ENCODE measurements at regions not wholly inside any gene's neighbourhood (a gene's known extent, or its start where the extent isn't known, plus 50 kb on each side); places are given as distances from the start of the nearest gene placed in this dataset.

DNA sequence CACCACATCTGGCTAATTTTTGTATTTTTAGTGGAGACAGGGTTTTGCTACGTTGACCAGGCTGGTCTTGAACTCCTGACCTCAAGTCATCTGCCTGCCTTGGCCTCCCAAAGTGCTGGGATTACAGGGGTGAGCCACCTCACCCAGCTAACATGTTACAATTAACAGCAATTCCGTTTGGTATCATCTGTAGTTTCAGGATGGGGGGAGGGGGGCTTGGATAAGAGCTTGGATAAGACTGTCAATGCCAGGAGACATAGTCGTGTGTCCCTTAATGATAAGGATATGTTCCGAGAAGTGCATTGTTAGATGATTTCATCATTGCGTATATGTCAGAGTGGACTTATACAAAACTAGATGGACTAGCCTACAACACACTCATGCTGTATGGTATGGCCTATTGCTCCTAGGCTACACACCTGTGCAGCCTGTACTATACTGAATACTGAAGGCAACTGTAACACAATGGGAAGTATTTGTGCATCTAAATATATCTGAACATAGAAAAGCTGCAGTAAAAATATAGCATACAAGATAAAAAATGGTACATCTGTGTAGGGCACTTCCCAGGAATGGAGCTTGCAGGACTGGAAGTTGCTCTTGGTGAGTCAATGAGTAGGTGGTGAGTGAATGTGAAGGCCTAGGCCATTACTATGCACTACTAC lies 103.9 kb upstream of the TNS3 start:
- no peaks in the 10 kb centered on the region for H3K27me3 ChIP-seq (replicated peaks in 1 of 4; ENCODE audit: control extremely low read depth in 1 of 4, control insufficient read depth in 3 of 4, insufficient read depth in 4 of 4, low read length in 3 of 4)
- no peak for TF ChIP-seq EZH2 (IDR thresholded peaks at IDR 0.05; ENCODE audit: borderline replicate concordance, insufficient read depth, low read depth, low read length, poor library complexity, severe bottlenecking)
- DNase-seq, result no peak
- no peak overlapping the region for H3K4me2 ChIP-seq (replicated peaks; ENCODE audit: low read depth, low read length, poor library complexity, severe bottlenecking)
- H4K20me1 ChIP-seq (ENCODE audit: control insufficient read depth, insufficient read depth, low read length, poor library complexity, severe bottlenecking), result no peaks in the 10 kb centered on the region
- no peaks in the 10 kb centered on the region for H3K9me3 ChIP-seq (ENCODE audit: control extremely low read depth in 1 of 3, control insufficient read depth in 2 of 3, insufficient read depth in 1 of 3, low read length in 2 of 3)
- Mint-ChIP-seq H3K27me3 (no peaks in the 10 kb centered on the region), H3K27ac (no peak overlapping the region), H3K4me3 (no peak overlapping the region), H3K9me3 (ENCODE audit: insufficient read depth) (no peaks in the 10 kb centered on the region), H3K4me1 (peaks cover 16% of the 10 kb centered on the region)
- ChIA-PET CTCF (interaction anchor here (1.5 kb wide), 1 partner anchor 18 kb away, joined by 4 read pairs; no protein-coding TSS in a partner anchor), POLR2A (no interaction called here)
- intact Hi-C loops (cut with micrococcal nuclease), result no loop called here
- H3K4me3 ChIP-seq (ENCODE audit: control extremely low read depth in 1 of 5, extremely low read depth in 1 of 5, insufficient read depth in 1 of 5, low read depth in 2 of 5, low read length in 4 of 5), result no peak overlapping the region
- no peak overlapping the region for H2AFZ ChIP-seq (ENCODE audit: insufficient read depth, low read depth, low read length, poor library complexity, severe bottlenecking)
- no peaks in the 10 kb centered on the region for H3K36me3 ChIP-seq (replicated peaks in 1 of 2; ENCODE audit: control extremely low read depth in 1 of 2, control insufficient read depth in 1 of 2, extremely low read depth in 1 of 2, insufficient read depth in 2 of 2, low read length in 1 of 2)
- no peaks in the 10 kb centered on the region for H3K4me1 ChIP-seq (ENCODE audit: control insufficient read depth in 2 of 2, insufficient read depth in 2 of 2, low read length in 2 of 2)
- WGBS (ENCODE audit: insufficient coverage), result 100% methylated on average over 2 of the region's 5 CpGs
- no peak overlapping the region for H3K9ac ChIP-seq (ENCODE audit: low read length)
- H3K79me2 ChIP-seq (ENCODE audit: control insufficient read depth, insufficient read depth, low read length), result no peaks in the 10 kb centered on the region
- no peak overlapping the region for H3K27ac ChIP-seq (ENCODE audit: low read length in 2 of 2)
- no peak for ATAC-seq (ENCODE audit: low read depth)

DNA sequence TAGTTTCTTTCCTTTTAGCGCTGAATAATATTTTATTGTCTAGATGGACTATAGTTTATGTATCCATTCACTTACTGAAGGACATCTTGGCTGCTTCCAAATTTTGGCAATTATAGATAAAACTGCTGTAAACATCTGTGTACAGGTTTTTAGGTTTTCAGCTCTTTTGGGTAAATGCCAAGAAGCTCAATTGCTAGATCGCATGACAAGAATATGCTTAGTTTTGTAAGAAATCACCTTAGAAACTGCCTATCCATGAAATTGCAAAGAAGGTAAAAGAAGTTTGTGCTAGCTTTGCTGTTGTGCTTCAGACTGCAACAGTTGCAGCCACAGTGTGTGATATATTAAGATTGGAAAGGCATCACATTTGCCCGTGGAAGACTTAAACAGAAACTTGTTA lies 103.2 kb upstream of the TNS3 start:
- H3K27ac Mint-ChIP-seq, result no peak overlapping the region
- CTCF ChIA-PET, result interaction anchor here (0.5 to 1.5 kb wide), 2 partner anchors 17 to 42 kb away, joined by 3 to 4 read pairs; no protein-coding TSS in a partner anchor
- no peak for TF ChIP-seq EZH2 (IDR thresholded peaks at IDR 0.05; ENCODE audit: borderline replicate concordance, insufficient read depth, low read depth, low read length, poor library complexity, severe bottlenecking)
- TF ChIP-seq, protein P1, sequence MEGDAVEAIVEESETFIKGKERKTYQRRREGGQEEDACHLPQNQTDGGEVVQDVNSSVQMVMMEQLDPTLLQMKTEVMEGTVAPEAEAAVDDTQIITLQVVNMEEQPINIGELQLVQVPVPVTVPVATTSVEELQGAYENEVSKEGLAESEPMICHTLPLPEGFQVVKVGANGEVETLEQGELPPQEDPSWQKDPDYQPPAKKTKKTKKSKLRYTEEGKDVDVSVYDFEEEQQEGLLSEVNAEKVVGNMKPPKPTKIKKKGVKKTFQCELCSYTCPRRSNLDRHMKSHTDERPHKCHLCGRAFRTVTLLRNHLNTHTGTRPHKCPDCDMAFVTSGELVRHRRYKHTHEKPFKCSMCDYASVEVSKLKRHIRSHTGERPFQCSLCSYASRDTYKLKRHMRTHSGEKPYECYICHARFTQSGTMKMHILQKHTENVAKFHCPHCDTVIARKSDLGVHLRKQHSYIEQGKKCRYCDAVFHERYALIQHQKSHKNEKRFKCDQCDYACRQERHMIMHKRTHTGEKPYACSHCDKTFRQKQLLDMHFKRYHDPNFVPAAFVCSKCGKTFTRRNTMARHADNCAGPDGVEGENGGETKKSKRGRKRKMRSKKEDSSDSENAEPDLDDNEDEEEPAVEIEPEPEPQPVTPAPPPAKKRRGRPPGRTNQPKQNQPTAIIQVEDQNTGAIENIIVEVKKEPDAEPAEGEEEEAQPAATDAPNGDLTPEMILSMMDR (IDR thresholded peaks at IDR 0.05), result no peak

More for the DNA sequence above, 103.2 kb upstream of the TNS3 start:
- Mint-ChIP-seq H3K27me3 (no peaks in the 10 kb centered on the region), H3K4me1 (peaks cover 18% of the 10 kb centered on the region), H3K4me3 (no peak overlapping the region), H3K9me3 (ENCODE audit: insufficient read depth) (no peaks in the 10 kb centered on the region)
- Histone ChIP-seq H4K20me1 (ENCODE audit: control insufficient read depth, insufficient read depth, low read length, poor library complexity, severe bottlenecking) (no peaks in the 10 kb centered on the region), H3K4me2 (replicated peaks; ENCODE audit: low read depth, low read length, poor library complexity, severe bottlenecking) (no peak overlapping the region), H3K4me1 (ENCODE audit: control insufficient read depth in 2 of 2, insufficient read depth in 2 of 2, low read length in 2 of 2) (no peaks in the 10 kb centered on the region), H3K79me2 (ENCODE audit: control insufficient read depth, insufficient read depth, low read length) (no peaks in the 10 kb centered on the region), H3K4me3 (ENCODE audit: control extremely low read depth in 1 of 5, extremely low read depth in 1 of 5, insufficient read depth in 1 of 5, low read depth in 2 of 5, low read length in 4 of 5) (no peak overlapping the region), H3K36me3 (replicated peaks in 1 of 2; ENCODE audit: control extremely low read depth in 1 of 2, control insufficient read depth in 1 of 2, extremely low read depth in 1 of 2, insufficient read depth in 2 of 2, low read length in 1 of 2) (no peaks in the 10 kb centered on the region), H3K9ac (ENCODE audit: low read length) (no peak overlapping the region), H2AFZ (ENCODE audit: insufficient read depth, low read depth, low read length, poor library complexity, severe bottlenecking) (no peak overlapping the region), H3K27me3 (replicated peaks in 1 of 4; ENCODE audit: control extremely low read depth in 1 of 4, control insufficient read depth in 3 of 4, insufficient read depth in 4 of 4, low read length in 3 of 4) (no peaks in the 10 kb centered on the region), H3K27ac (ENCODE audit: low read length in 2 of 2) (no peak overlapping the region), H3K9me3 (ENCODE audit: control extremely low read depth in 1 of 3, control insufficient read depth in 2 of 3, insufficient read depth in 1 of 3, low read length in 2 of 3) (no peaks in the 10 kb centered on the region)
- DNase-seq (no peak), ATAC-seq (ENCODE audit: low read depth) (no peak)
- POLR2A ChIA-PET, result no interaction called here
- intact Hi-C loops (cut with micrococcal nuclease), result no loop called here
- WGBS (ENCODE audit: insufficient coverage), result no CpG with 5 or more reads among the region's 3 CpGs
